Mesenchymal stem cell (in vitro differentiated cells and primary cell): ENCODE measurements at regions not wholly inside any gene's neighbourhood (a gene's known extent, or its start where the extent isn't known, plus 50 kb on each side); places are given as distances from the start of the nearest gene placed in this dataset.

ENCODE experiments used
- DNase-seq: peaks from one replicate; pipeline ENCODE4 v3.0.0-alpha.2; 2013
- H2AFZ ChIP-seq: one replicate; pipeline ENCODE4 v1.6.1; 2013; ENCODE audit warnings: low read depth, mild to moderate bottlenecking, control low read depth, inconsistent platforms, low read length, moderate library complexity
- H2AK5ac ChIP-seq: 2 replicates; pipeline ENCODE4 v1.6.1; 2013; ENCODE audit warnings: low read length, moderate library complexity, mild to moderate bottlenecking, inconsistent platforms; ENCODE audit not compliant: severe bottlenecking
- H2BK120ac ChIP-seq: one replicate; pipeline ENCODE4 v1.6.1; 2013; ENCODE audit warnings: low read depth, mild to moderate bottlenecking, inconsistent platforms, low read length, moderate library complexity
- H2BK12ac ChIP-seq, 2 experiments: one replicate each; pipeline ENCODE4 v1.6.1; 2013; ENCODE audit warnings: inconsistent platforms in 2 of 2, low read length in 2 of 2, mild to moderate bottlenecking in 2 of 2, moderate library complexity in 2 of 2, control low read depth in 1 of 2
- H2BK15ac ChIP-seq: one replicate; pipeline ENCODE4 v1.6.1; 2013; ENCODE audit warnings: mild to moderate bottlenecking, low read depth, inconsistent platforms; ENCODE audit not compliant: poor library complexity, severe bottlenecking
- H2BK5ac ChIP-seq: 2 replicates; pipeline ENCODE4 v1.6.1; 2013; ENCODE audit warnings: low read depth, mild to moderate bottlenecking, low read length, control low read depth, inconsistent platforms; ENCODE audit not compliant: poor library complexity, severe bottlenecking
- H3K14ac ChIP-seq, 2 experiments: one replicate each; pipeline ENCODE4 v1.6.1; 2013; ENCODE audit warnings: inconsistent platforms in 2 of 2, low read length in 2 of 2, control low read depth in 1 of 2, mild to moderate bottlenecking in 1 of 2, moderate library complexity in 1 of 2
- H3K18ac ChIP-seq, 2 experiments: one replicate each; pipeline ENCODE4 v1.6.1; 2013; ENCODE audit warnings: inconsistent platforms in 2 of 2, low read length in 2 of 2, control low read depth in 1 of 2, low read depth in 1 of 2, mild to moderate bottlenecking in 1 of 2
- H3K23ac ChIP-seq, 2 experiments: one replicate each; pipeline ENCODE4 v1.6.1; 2013; ENCODE audit warnings: inconsistent platforms in 2 of 2, low read length in 2 of 2, mild to moderate bottlenecking in 2 of 2, moderate library complexity in 2 of 2, control low read depth in 1 of 2
- H3K27ac ChIP-seq: 2 replicates; pipeline ENCODE4 v1.5.1; 2013; ENCODE audit warnings: mild to moderate bottlenecking, moderate library complexity, low read length, control low read depth, inconsistent platforms; ENCODE audit not compliant: poor library complexity, severe bottlenecking
- H3K27me3 ChIP-seq, 2 experiments: 2 replicates each; pipeline versions ENCODE4 v1.6.1 to v1.7.0; 2013; ENCODE audit warnings: low read length in 2 of 2, mild to moderate bottlenecking in 2 of 2, moderate library complexity in 2 of 2, control low read depth in 1 of 2, inconsistent platforms in 1 of 2; ENCODE audit not compliant: control insufficient read depth in 1 of 2, insufficient read depth in 1 of 2
- H3K36me3 ChIP-seq, 2 experiments: 2 replicates each; pipeline versions ENCODE4 v1.6.1 to v1.7.0; 2013; ENCODE audit warnings: low read length in 2 of 2, control low read depth in 1 of 2, inconsistent platforms in 1 of 2, low read depth in 1 of 2, mild to moderate bottlenecking in 1 of 2; ENCODE audit not compliant: insufficient read depth in 2 of 2, control insufficient read depth in 1 of 2
- H3K4ac ChIP-seq, 2 experiments: one replicate each; pipeline ENCODE4 v1.6.1; 2013; ENCODE audit warnings: inconsistent platforms in 2 of 2, low read length in 2 of 2, mild to moderate bottlenecking in 2 of 2, moderate library complexity in 2 of 2, control low read depth in 1 of 2, low read depth in 1 of 2
- H3K4me1 ChIP-seq: 2 replicates; pipeline ENCODE4 v1.6.1; 2013; ENCODE audit warnings: low read depth, low read length, control low read depth; ENCODE audit not compliant: control insufficient read depth, insufficient read depth
- H3K4me2 ChIP-seq: 2 replicates; pipeline ENCODE4 v1.6.1; 2013; ENCODE audit warnings: low read length, mild to moderate bottlenecking, inconsistent platforms; ENCODE audit not compliant: poor library complexity, severe bottlenecking
- H3K4me3 ChIP-seq, 2 experiments: 2 replicates each; pipeline versions ENCODE4 v1.5.1 to v1.7.0; 2013; ENCODE audit warnings: low read length in 2 of 2, mild to moderate bottlenecking in 2 of 2, control low read depth in 1 of 2, low read depth in 1 of 2; ENCODE audit not compliant: insufficient read depth in 1 of 2
- H3K79me1 ChIP-seq: replicated peaks from 2 replicates; pipeline ENCODE4 v1.6.1; 2013; ENCODE audit warnings: mild to moderate bottlenecking, control low read depth, low read length, inconsistent platforms; ENCODE audit not compliant: poor library complexity, severe bottlenecking
- H3K9ac ChIP-seq: 2 replicates; pipeline ENCODE4 v1.7.0; 2013; ENCODE audit warnings: mild to moderate bottlenecking, low read length, moderate library complexity
- H3K9me3 ChIP-seq: 2 replicates; pipeline ENCODE4 v1.7.0; 2013; ENCODE audit warnings: mild to moderate bottlenecking, low read length; ENCODE audit not compliant: control insufficient read depth
- H4K8ac ChIP-seq: one replicate; pipeline ENCODE4 v1.6.1; 2013; ENCODE audit warnings: inconsistent platforms, mild to moderate bottlenecking, low read length, moderate library complexity
- H4K91ac ChIP-seq: one replicate; pipeline ENCODE4 v1.6.1; 2013; ENCODE audit warnings: mild to moderate bottlenecking, low read length, inconsistent platforms
- WGBS: methylation state at CpG from one replicate; pipeline ENCODE4 v1.1.7; 2013; ENCODE audit warnings: mixed read lengths; 5-methylcytosine and 5-hydroxymethylcytosine counted together

DNA sequence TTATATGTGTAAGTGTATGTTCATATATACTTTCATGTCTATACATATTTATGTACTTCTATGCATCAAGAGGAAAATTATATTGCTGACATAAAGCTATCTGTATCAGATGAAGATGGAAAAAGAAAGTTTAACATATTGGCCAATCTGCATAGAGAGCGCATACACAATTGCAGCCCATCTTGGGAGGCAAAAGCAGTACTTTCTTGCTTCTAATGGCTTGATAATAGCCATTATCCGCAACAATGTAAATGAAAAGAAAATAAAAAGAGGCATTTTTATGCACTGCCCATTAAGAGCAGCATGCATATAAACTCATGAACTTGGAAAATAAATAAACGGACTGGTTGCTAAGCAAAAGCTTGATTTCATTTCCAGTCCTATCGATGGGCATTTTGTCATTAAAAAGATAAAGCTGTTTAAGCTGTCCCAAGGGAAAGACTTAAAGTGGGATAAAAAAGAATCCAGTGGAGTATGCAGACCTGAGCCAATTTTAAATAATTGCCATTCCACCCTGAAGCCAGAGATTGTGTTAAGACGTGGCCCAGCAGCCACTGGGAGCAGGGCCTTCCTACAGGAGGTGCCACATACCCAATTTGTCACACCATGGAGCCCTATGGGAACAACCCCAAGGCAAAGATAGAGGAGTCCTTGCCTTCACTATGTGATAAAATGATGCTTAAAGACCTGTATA, 183.6 kb upstream of the CDH11 start:
- H3K79me1 ChIP-seq, result no peaks in the 10 kb centered on the region
- H3K4me3 ChIP-seq, result no peak overlapping the region
- H2BK5ac ChIP-seq, result no peak overlapping the region
- H3K36me3 ChIP-seq, result no peaks in the 10 kb centered on the region
- no peak for DNase-seq
- no peak overlapping the region for H2AFZ ChIP-seq
- H3K23ac ChIP-seq, result no peak overlapping the region
- H4K8ac ChIP-seq, result no peak overlapping the region
- no peak overlapping the region for H3K9ac ChIP-seq
- no peak overlapping the region for H3K27ac ChIP-seq
- WGBS, result 87% methylated on average over 5 of the region's 5 CpGs
- no peak overlapping the region for H2BK12ac ChIP-seq
- H3K9me3 ChIP-seq, result no peaks in the 10 kb centered on the region
- no peak overlapping the region for H3K18ac ChIP-seq
- no peak overlapping the region for H3K4ac ChIP-seq
- no peaks in the 10 kb centered on the region for H3K4me1 ChIP-seq
- no peaks in the 10 kb centered on the region for H3K27me3 ChIP-seq
- H2BK120ac ChIP-seq, result no peak overlapping the region
- no peak overlapping the region for H2AK5ac ChIP-seq
- no peak overlapping the region for H3K4me2 ChIP-seq
- H3K14ac ChIP-seq, result no peak overlapping the region
- no peak overlapping the region for H2BK15ac ChIP-seq
- no peak overlapping the region for H4K91ac ChIP-seq

DNA sequence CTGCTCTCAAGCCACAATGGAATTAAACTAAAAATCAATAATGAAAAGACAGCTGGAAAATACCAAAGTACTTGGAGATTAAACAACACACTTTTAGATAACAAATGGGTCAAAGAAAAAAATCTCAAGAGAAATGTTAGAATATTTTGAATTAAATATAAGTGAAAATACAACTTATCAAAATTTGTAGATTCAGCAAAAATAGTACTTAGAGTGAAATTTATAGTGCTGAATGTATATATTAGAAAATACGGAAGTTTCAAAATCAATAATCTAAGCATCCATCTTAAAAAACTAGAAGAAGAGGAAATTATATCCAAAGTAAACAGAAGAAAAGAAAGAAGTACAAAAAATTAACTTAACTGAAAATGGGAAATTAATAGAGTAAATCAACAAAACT, 179.2 kb upstream of the CDH11 start:
- no peaks in the 10 kb centered on the region for H3K4me1 ChIP-seq
- no peak overlapping the region for H4K8ac ChIP-seq
- no peak overlapping the region for H3K4ac ChIP-seq
- no peak overlapping the region for H3K18ac ChIP-seq
- H3K9me3 ChIP-seq, result no peaks in the 10 kb centered on the region
- H4K91ac ChIP-seq, result no peak overlapping the region
- H3K27me3 ChIP-seq, result no peaks in the 10 kb centered on the region
- H3K9ac ChIP-seq, result no peak overlapping the region
- H3K14ac ChIP-seq, result no peak overlapping the region
- H3K27ac ChIP-seq, result no peak overlapping the region
- no peak overlapping the region for H3K4me3 ChIP-seq
- no peak overlapping the region for H2BK120ac ChIP-seq
- H3K79me1 ChIP-seq, result no peaks in the 10 kb centered on the region
- no peak overlapping the region for H2AFZ ChIP-seq
- no peak overlapping the region for H3K23ac ChIP-seq
- H2BK15ac ChIP-seq, result no peak overlapping the region
- no peak overlapping the region for H2AK5ac ChIP-seq
- H2BK12ac ChIP-seq, result no peak overlapping the region
- no CpG with 5 or more reads among the region's 1 CpG for WGBS
- no peaks in the 10 kb centered on the region for H3K36me3 ChIP-seq
- no peak overlapping the region for H2BK5ac ChIP-seq
- H3K4me2 ChIP-seq, result no peak overlapping the region
- DNase-seq, result no peak

DNA sequence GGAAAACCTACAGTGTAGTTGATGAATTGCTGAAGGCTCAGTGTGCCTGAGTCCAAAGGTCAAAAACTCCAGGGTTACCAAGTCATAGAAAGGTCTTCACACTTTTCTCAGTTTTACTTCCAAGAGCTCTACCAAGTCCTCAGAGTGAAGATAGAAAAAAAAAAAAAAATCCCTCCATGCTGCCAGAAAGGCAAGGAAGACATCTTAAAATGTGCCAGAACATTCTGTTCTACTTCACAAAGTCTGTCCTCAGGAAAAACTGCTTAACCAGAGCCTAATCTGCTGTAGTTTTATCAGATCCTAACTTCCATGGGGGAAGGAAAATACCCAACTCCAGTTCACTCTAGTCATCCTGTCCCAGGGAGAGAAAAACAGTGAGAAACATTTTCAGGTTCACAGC, 175.6 kb upstream of the CDH11 start:
- Histone ChIP-seq H3K27me3 (no peaks in the 10 kb centered on the region), H3K9ac (no peak overlapping the region), H3K4me2 (no peak overlapping the region), H3K23ac (no peak overlapping the region), H3K4me1 (no peaks in the 10 kb centered on the region), H3K4me3 (no peak overlapping the region), H3K36me3 (no peaks in the 10 kb centered on the region), H3K9me3 (no peaks in the 10 kb centered on the region), H2BK5ac (no peak overlapping the region), H2AFZ (no peak overlapping the region), H4K8ac (no peak overlapping the region), H3K4ac (no peak overlapping the region), H2BK120ac (no peak overlapping the region), H3K14ac (no peak overlapping the region), H2BK12ac (no peak overlapping the region), H3K18ac (peak overlapping the region in 1 of 2 experiments; percentile 39), H4K91ac (no peak overlapping the region), H2AK5ac (no peak overlapping the region), H3K79me1 (no peaks in the 10 kb centered on the region), H3K27ac (no peak overlapping the region), H2BK15ac (no peak overlapping the region)
- no peak for DNase-seq

DNA sequence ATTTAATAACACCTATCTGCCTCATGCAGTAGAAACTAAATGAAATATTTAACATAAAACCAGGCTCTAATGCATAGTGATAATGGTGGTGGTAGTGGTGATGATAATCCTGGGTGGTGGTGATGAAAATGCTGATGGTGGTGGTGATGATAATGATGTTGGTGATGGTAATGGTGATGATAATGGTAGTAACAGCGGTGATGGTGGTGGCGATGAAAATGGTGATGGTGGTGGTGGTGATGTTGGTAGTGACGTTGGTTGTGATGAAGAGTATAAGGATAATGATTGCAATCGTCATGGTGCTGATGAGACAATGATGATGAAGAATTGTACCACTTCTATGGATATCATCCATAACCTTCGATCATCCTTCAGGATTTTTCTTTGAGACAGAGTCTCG, 173.7 kb upstream of the CDH11 start:
- no peak overlapping the region for H3K14ac ChIP-seq
- over 99% methylated on average over 4 of the region's 6 CpGs for WGBS

More for the DNA sequence above, 173.7 kb upstream of the CDH11 start:
- Histone ChIP-seq H2BK5ac (no peak overlapping the region), H2AFZ (no peak overlapping the region), H3K18ac (no peak overlapping the region), H3K4ac (no peak overlapping the region), H3K9ac (no peak overlapping the region), H2BK12ac (no peak overlapping the region), H2BK15ac (no peak overlapping the region), H3K79me1 (no peaks in the 10 kb centered on the region), H3K9me3 (no peaks in the 10 kb centered on the region), H3K23ac (no peak overlapping the region), H3K4me2 (no peak overlapping the region), H2BK120ac (no peak overlapping the region), H3K36me3 (no peaks in the 10 kb centered on the region), H4K8ac (no peak overlapping the region), H4K91ac (no peak overlapping the region), H3K27me3 (no peaks in the 10 kb centered on the region), H3K27ac (no peak overlapping the region), H3K4me3 (no peak overlapping the region), H2AK5ac (no peak overlapping the region), H3K4me1 (no peaks in the 10 kb centered on the region)
- no peak for DNase-seq
